Neural crest cell (in vitro differentiated cells): ENCODE measurements at regions not wholly inside any gene's neighbourhood (a gene's known extent, or its start where the extent isn't known, plus 50 kb on each side); places are given as distances from the start of the nearest gene placed in this dataset.

Experiments used
- DNase-seq: peaks from one replicate; pipeline ENCODE4 v3.0.0; 2021; ENCODE audit warnings: low read depth, mixed read lengths, low spot score
- H3K27ac Mint-ChIP-seq: one replicate; pipeline ENCODE4 v1.8.0; 2021; ENCODE audit warnings: mild to moderate bottlenecking, mixed read lengths; ENCODE audit not compliant: unreplicated experiment
- H3K27me3 Mint-ChIP-seq: 2 replicates; pipeline ENCODE4 v1.8.0; 2021; ENCODE audit warnings: low read depth, mild to moderate bottlenecking, mixed read lengths
- H3K36me3 Mint-ChIP-seq: 2 replicates; pipeline ENCODE4 v1.8.0; 2021; ENCODE audit warnings: low read depth, mild to moderate bottlenecking, mixed read lengths
- H3K4me1 Mint-ChIP-seq: 2 replicates; pipeline ENCODE4 v1.8.0; 2021; ENCODE audit warnings: mixed read lengths
- H3K4me3 Mint-ChIP-seq: one replicate; pipeline ENCODE4 v1.8.0; 2021; ENCODE audit warnings: mild to moderate bottlenecking, mixed read lengths
- H3K9me3 Mint-ChIP-seq: 2 replicates; pipeline ENCODE4 v1.8.0; 2021; ENCODE audit warnings: mixed read lengths
- TF ChIP-seq, protein P1 (sequence below): fragments of 200-600 bp; sonication (generic); conservative IDR thresholded peaks from 2 replicates; pipeline ENCODE4 v1.5.0; 2021; ENCODE audit warnings: antibody characterized with exemption, mild to moderate bottlenecking

- H3K36me3 Mint-ChIP-seq = no peaks in the 10 kb centered on the region
- no peaks in the 10 kb centered on the region for H3K4me1 Mint-ChIP-seq
- H3K27ac Mint-ChIP-seq = no peak overlapping the region
- TF ChIP-seq, protein P1, sequence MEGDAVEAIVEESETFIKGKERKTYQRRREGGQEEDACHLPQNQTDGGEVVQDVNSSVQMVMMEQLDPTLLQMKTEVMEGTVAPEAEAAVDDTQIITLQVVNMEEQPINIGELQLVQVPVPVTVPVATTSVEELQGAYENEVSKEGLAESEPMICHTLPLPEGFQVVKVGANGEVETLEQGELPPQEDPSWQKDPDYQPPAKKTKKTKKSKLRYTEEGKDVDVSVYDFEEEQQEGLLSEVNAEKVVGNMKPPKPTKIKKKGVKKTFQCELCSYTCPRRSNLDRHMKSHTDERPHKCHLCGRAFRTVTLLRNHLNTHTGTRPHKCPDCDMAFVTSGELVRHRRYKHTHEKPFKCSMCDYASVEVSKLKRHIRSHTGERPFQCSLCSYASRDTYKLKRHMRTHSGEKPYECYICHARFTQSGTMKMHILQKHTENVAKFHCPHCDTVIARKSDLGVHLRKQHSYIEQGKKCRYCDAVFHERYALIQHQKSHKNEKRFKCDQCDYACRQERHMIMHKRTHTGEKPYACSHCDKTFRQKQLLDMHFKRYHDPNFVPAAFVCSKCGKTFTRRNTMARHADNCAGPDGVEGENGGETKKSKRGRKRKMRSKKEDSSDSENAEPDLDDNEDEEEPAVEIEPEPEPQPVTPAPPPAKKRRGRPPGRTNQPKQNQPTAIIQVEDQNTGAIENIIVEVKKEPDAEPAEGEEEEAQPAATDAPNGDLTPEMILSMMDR = no peak
- no peak for DNase-seq
- H3K27me3 Mint-ChIP-seq = no peaks in the 10 kb centered on the region
- no peaks in the 10 kb centered on the region for H3K9me3 Mint-ChIP-seq
- H3K4me3 Mint-ChIP-seq = no peak overlapping the region
Measured at GRCh38 chr4:35652197-35652596, 592.1 kb downstream of the ARAP2 start.

GRCh38 chr4:35653451-35653850 lies 590.9 kb downstream of the ARAP2 start:
- Mint-ChIP-seq H3K4me1 (no peaks in the 10 kb centered on the region), H3K27ac (no peak overlapping the region), H3K9me3 (no peaks in the 10 kb centered on the region), H3K36me3 (no peaks in the 10 kb centered on the region), H3K4me3 (no peak overlapping the region), H3K27me3 (no peaks in the 10 kb centered on the region)
- DNase-seq = no peak
- TF ChIP-seq, protein P1 = no peak

GRCh38 chr4:35673137-35673536 lies 571.2 kb downstream of the ARAP2 start:
- Mint-ChIP-seq H3K4me1 (no peaks in the 10 kb centered on the region), H3K4me3 (no peak overlapping the region), H3K27ac (no peak overlapping the region), H3K36me3 (no peaks in the 10 kb centered on the region), H3K27me3 (no peaks in the 10 kb centered on the region), H3K9me3 (no peaks in the 10 kb centered on the region)
- DNase-seq = no peak
- TF ChIP-seq, protein P1 = no peak

DNA sequence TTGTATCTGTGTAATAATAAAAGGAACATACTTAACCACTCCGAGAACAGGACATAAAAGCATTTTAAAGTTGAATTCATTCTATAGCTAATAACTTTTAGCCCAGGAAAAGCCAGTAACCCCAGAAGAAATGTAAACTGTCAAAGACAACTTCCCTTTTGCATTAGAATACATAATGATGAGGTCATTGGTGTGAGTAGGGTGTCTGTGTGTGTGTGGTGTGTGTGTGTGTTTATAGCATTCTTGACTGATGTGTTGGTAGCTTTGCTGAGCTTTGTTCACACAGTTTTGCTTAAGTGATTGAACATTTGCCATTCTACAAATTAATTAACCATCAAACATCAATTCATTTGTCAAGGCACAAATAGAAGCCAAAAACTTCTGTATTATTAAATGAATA lies 559.6 kb downstream of the ARAP2 start:
- Mint-ChIP-seq H3K4me3 (no peak overlapping the region), H3K4me1 (peaks cover 9% of the 10 kb centered on the region), H3K36me3 (peaks cover 4% of the 10 kb centered on the region), H3K27ac (no peak overlapping the region), H3K9me3 (peaks cover 8% of the 10 kb centered on the region), H3K27me3 (no peaks in the 10 kb centered on the region)
- no peak for DNase-seq
- TF ChIP-seq, protein P1 = no peak

DNA sequence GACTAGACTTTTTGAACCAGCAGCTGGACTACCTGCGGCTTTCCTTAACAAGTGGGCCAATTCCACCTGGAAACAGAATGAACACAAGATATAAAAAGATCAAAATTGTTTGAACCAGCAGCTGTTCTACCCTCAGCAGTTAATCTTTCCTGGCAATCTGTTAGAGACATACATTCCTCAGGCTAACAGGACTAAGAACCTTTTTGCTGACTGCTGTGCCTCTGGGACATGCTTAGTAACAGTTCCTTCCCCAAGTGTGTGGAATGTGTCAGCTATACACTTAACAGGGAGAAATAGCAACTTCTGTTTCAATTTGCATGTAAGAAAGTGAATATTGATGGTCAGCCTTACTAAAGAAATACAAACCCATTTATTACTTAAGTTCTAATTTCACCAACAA lies 554.4 kb downstream of the ARAP2 start:
- no peak overlapping the region for H3K27ac Mint-ChIP-seq
- DNase-seq = no peak
- no peak overlapping the region for H3K4me3 Mint-ChIP-seq
- H3K4me1 Mint-ChIP-seq = peaks cover 15% of the 10 kb centered on the region
- H3K27me3 Mint-ChIP-seq = no peaks in the 10 kb centered on the region
- H3K36me3 Mint-ChIP-seq = no peaks in the 10 kb centered on the region
- TF ChIP-seq, protein P1 = no peak
- H3K9me3 Mint-ChIP-seq = peaks cover 2% of the 10 kb centered on the region

DNA sequence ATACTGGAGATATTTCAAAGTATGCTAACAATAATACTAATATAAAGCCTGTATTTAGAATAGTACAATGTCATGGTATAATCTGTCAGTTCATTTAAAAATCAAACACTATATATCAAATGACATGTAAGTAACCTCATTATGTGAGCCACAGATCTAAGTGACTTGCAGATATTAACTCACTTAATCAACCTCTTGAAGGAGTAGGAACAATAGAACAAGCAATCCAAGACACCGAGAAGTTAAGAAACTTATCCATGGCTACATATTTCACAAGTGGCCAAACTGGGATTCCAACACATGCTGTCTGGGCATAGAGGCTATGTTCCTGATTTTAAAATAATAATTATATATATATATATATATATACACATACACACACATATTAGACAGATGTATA lies 554.0 kb downstream of the ARAP2 start:
- TF ChIP-seq, protein P1 = no peak
- Mint-ChIP-seq H3K27me3 (no peaks in the 10 kb centered on the region), H3K4me3 (no peak overlapping the region), H3K27ac (no peak overlapping the region), H3K9me3 (peaks cover 2% of the 10 kb centered on the region), H3K4me1 (peaks cover 15% of the 10 kb centered on the region), H3K36me3 (no peaks in the 10 kb centered on the region)
- no peak for DNase-seq
